OCI-LY7 (cell line): ENCODE measurements at regions not wholly inside any gene's neighbourhood (a gene's known extent, or its start where the extent isn't known, plus 50 kb on each side); places are given as distances from the start of the nearest gene placed in this dataset.

Source experiments
- CTCF ChIP-seq: fragments of 200-600 bp; sonication (generic); conservative IDR thresholded peaks from 2 replicates; pipeline ENCODE4 v1.5.1; 2014; ENCODE audit warnings: mild to moderate bottlenecking, antibody characterized with exemption, low read length, moderate library complexity, mixed read lengths
- EZH2phosphoT487 ChIP-seq: fragments of 200-600 bp; sonication (generic); IDR thresholded peaks from 2 replicates; pipeline ENCODE4 v1.6.1; 2018; ENCODE audit warnings: low read depth, borderline replicate concordance, mild to moderate bottlenecking, mixed run types, antibody characterized with exemption, low read length, moderate library complexity, mixed read lengths

DNA sequence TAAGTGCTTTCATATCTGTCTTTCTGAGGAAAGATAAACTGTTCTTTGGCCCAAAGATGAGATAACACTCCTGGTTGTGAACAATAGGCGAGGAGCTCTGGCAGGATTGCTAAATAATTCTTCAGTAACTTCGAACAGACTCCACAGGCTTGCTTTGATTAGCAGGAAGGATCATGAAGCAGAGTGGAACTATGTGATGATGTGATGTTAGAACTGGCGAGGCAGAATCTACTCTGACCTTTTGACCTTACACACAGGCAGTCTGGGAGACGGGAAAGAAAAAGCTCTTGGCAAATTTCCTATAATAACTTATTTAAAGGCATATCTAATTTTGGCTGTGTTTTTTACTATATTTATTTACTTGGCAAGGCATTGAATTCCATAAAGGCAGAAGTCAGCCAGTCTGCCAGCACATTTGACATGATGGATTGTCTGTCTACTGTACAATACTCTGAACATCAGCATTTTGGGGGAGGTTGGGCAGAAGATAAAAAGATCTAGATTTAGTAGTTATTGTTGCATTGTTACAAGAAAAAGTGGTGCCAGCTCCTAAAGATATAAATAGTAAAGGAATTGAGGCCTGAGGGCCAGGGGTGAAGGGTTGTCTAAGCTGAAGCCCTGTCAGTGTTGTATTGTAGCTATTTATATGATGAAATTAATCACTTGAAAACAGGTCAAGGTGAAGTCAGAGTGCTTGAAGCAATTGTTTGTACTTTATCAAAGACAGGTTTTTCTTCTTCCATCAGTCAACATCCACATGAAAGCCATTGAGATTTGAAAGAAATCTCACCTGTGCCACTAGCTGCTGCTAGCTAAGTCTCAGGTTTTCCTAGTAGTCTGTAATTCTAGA, 708.8 kb downstream of the LTN1 start:
- TF ChIP-seq CTCF (no peak), EZH2phosphoT487 (no peak)
